ENCODE measurements at regions not wholly inside any gene's neighbourhood (a gene's known extent, or its start where the extent isn't known, plus 50 kb on each side); places are given as distances from the start of the nearest gene placed in this dataset.

DNA sequence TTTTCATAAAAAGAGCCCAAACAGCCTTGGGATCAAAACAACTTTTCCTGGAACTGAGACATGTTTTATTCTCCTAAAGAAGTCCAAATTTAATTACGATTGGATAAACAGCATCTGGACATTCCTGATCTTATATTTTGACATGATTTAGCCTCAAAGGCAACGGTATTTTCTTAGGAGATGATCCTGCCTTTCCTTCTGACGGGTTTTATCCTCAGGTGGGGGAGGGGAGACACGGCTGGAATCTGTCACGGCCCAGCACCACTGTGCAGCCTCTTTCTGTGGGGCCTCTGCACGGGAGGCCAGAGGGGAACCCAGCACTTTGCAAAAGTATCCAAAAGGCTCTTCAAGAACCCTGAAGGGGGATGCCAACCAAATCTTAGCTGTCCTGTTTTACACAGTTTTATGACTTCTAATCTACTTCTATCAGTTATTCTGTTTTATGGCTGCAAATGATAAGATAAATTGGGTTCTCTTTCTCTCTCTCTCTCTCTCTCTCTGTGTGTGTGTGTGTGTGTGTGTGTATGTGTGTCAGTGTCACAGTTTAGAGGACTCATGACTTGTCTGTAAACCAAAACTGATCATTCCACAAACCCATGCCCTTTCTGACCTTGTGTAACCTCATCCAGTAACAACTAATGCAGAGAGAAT lies 321.1 kb upstream of the NPVF start:
- H3K4me3 Mint-ChIP-seq (ENCODE audit: unreplicated experiment): no peak overlapping the region
- H3K36me3 Mint-ChIP-seq (ENCODE audit: low read depth, unreplicated experiment): no peaks in the 10 kb centered on the region
- DNase-seq (ENCODE audit: low spot score): no peak
- no peak overlapping the region for H3K27ac Mint-ChIP-seq (ENCODE audit: unreplicated experiment)
- H3K4me1 Mint-ChIP-seq (ENCODE audit: unreplicated experiment): peaks cover 24% of the 10 kb centered on the region
- H3K27me3 Mint-ChIP-seq (ENCODE audit: unreplicated experiment): no peaks in the 10 kb centered on the region
- no peaks in the 10 kb centered on the region for H3K9me3 Mint-ChIP-seq (ENCODE audit: unreplicated experiment)
- TF ChIP-seq, protein P1, sequence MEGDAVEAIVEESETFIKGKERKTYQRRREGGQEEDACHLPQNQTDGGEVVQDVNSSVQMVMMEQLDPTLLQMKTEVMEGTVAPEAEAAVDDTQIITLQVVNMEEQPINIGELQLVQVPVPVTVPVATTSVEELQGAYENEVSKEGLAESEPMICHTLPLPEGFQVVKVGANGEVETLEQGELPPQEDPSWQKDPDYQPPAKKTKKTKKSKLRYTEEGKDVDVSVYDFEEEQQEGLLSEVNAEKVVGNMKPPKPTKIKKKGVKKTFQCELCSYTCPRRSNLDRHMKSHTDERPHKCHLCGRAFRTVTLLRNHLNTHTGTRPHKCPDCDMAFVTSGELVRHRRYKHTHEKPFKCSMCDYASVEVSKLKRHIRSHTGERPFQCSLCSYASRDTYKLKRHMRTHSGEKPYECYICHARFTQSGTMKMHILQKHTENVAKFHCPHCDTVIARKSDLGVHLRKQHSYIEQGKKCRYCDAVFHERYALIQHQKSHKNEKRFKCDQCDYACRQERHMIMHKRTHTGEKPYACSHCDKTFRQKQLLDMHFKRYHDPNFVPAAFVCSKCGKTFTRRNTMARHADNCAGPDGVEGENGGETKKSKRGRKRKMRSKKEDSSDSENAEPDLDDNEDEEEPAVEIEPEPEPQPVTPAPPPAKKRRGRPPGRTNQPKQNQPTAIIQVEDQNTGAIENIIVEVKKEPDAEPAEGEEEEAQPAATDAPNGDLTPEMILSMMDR (IDR thresholded peaks at IDR 0.05; ENCODE audit: unreplicated experiment): no peak

DNA sequence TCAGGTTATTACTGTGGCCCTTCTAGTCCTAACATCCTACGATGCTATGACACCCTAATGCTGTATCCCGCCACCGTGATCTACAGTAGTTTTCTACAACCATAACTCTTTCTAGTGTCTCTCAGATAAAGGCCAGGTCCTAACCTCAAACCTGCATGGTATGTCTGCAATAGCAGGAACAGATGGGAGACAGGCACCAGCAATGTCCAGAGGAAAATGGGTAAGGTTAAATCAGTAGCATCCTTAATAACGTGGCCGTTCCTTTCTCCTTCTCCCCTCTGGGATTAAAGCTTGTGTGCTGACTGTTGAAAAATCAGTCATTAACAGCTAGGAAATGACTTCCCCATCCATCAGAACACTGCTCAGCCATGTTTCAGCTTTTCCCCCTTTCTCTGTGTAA lies 321.9 kb upstream of the NPVF start:
- H3K27ac Mint-ChIP-seq (ENCODE audit: unreplicated experiment): no peak overlapping the region
- no peak overlapping the region for H3K4me3 Mint-ChIP-seq (ENCODE audit: unreplicated experiment)

DNA sequence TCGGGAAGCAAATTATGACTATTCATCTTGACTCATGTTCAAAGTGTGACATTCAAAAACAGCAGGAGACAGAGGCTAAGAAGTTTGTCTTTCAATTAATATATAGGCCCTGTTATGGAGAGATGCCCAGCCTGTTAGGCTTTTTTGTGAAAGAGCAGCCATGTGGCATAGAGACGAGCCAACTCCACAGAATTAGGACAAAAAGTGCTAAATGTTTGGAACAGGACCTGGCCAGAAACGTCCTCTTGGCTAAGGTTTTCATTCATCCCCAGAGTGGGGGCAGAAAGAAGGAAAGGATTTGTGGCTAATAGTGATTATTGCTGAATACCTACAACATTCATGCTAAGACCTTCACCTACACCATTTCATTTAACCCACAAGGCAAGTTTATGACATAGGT lies 324.7 kb upstream of the NPVF start:
- H3K36me3 Mint-ChIP-seq (ENCODE audit: low read depth, unreplicated experiment): no peaks in the 10 kb centered on the region
- H3K4me1 Mint-ChIP-seq (ENCODE audit: unreplicated experiment): peaks cover 18% of the 10 kb centered on the region
- TF ChIP-seq, protein P1 (IDR thresholded peaks at IDR 0.05; ENCODE audit: unreplicated experiment): no peak
- no peaks in the 10 kb centered on the region for H3K27me3 Mint-ChIP-seq (ENCODE audit: unreplicated experiment)
- no peak for DNase-seq (ENCODE audit: low spot score)
- H3K27ac Mint-ChIP-seq (ENCODE audit: unreplicated experiment): no peak overlapping the region
- H3K9me3 Mint-ChIP-seq (ENCODE audit: unreplicated experiment): no peaks in the 10 kb centered on the region
- H3K4me3 Mint-ChIP-seq (ENCODE audit: unreplicated experiment): no peak overlapping the region

More for the DNA sequence above, 321.9 kb upstream of the NPVF start:
- TF ChIP-seq, protein P1 (IDR thresholded peaks at IDR 0.05; ENCODE audit: unreplicated experiment): no peak
- H3K9me3 Mint-ChIP-seq (ENCODE audit: unreplicated experiment): no peaks in the 10 kb centered on the region
- H3K36me3 Mint-ChIP-seq (ENCODE audit: low read depth, unreplicated experiment): no peaks in the 10 kb centered on the region
- no peak for DNase-seq (ENCODE audit: low spot score)
- peaks cover 24% of the 10 kb centered on the region for H3K4me1 Mint-ChIP-seq (ENCODE audit: unreplicated experiment)
- H3K27me3 Mint-ChIP-seq (ENCODE audit: unreplicated experiment): no peaks in the 10 kb centered on the region

DNA sequence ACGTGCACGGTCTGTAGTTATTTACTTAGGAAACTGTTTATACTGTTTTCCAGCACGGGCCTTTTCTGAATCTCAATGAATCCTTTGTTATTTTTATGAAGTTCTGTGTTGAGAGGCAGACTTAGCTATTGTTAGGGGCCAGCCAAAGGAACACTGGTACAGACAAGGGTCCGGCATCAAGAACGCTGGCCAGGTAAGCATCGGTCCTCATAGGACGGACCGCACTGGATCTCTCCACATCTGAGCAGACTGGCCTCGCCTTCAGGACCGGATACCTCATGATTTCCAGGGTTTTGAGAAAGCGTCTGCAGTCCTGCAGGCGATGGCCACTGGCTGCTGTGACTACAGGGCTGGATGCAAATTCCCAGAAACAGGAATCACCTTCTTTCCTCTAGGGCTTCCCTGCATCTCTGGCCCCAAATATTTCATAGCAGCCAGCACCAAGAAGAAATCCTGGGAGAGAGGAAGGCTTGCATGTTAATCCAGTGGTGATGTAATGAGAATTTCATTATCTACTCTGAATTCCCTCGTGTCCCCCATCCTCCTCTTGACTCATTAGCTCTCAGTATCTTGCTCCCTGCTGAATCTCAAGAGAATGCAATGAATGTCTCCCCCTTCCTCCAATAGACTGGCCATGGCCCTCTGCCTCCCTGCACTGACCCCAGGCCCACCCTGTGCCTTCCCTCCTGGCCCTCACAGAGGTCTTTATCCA lies 325.4 kb upstream of the NPVF start:
- H3K36me3 Mint-ChIP-seq (ENCODE audit: low read depth, unreplicated experiment): no peaks in the 10 kb centered on the region
- no peak for DNase-seq (ENCODE audit: low spot score)
- no peaks in the 10 kb centered on the region for H3K9me3 Mint-ChIP-seq (ENCODE audit: unreplicated experiment)
- H3K4me3 Mint-ChIP-seq (ENCODE audit: unreplicated experiment): no peak overlapping the region
- H3K27me3 Mint-ChIP-seq (ENCODE audit: unreplicated experiment): no peaks in the 10 kb centered on the region
- H3K4me1 Mint-ChIP-seq (ENCODE audit: unreplicated experiment): peaks cover 12% of the 10 kb centered on the region
- no peak overlapping the region for H3K27ac Mint-ChIP-seq (ENCODE audit: unreplicated experiment)
- TF ChIP-seq, protein P1 (IDR thresholded peaks at IDR 0.05; ENCODE audit: unreplicated experiment): no peak

DNA sequence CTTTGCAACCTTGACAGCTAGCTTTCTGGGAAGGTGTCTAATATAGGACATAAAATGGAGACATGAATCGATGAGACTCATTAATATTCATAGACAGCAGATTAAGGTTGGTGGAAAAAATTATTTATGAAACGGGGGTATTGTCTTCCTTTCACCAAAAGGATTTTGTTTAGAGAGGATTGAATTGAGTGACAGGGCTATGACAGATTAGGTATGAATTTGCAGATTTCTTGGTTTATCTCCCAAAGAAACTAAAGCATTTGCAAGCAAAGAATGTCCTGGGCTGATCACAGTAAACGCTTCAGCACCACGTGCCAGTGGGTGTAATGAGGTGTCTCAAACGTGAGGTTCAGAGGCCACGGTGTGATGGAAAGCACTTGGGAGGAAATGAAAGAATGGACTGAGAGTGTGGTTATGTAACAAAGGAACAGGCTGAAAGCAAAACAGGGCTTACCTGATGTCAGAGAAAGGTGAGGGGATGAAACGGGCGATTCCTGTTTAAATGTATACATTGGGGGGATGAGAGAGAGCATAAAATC lies 329.2 kb upstream of the NPVF start:
- DNase-seq (ENCODE audit: low spot score): no peak
- no peak overlapping the region for H3K27ac Mint-ChIP-seq (ENCODE audit: unreplicated experiment)
- no peaks in the 10 kb centered on the region for H3K9me3 Mint-ChIP-seq (ENCODE audit: unreplicated experiment)
- no peaks in the 10 kb centered on the region for H3K27me3 Mint-ChIP-seq (ENCODE audit: unreplicated experiment)
- H3K4me3 Mint-ChIP-seq (ENCODE audit: unreplicated experiment): no peak overlapping the region
- no peaks in the 10 kb centered on the region for H3K36me3 Mint-ChIP-seq (ENCODE audit: low read depth, unreplicated experiment)
- H3K4me1 Mint-ChIP-seq (ENCODE audit: unreplicated experiment): peaks cover 12% of the 10 kb centered on the region
- TF ChIP-seq, protein P1 (IDR thresholded peaks at IDR 0.05; ENCODE audit: unreplicated experiment): no peak
